ENCODE measurements at regions not wholly inside any gene's neighbourhood (a gene's known extent, or its start where the extent isn't known, plus 50 kb on each side); places are given as distances from the start of the nearest gene placed in this dataset.

DNA sequence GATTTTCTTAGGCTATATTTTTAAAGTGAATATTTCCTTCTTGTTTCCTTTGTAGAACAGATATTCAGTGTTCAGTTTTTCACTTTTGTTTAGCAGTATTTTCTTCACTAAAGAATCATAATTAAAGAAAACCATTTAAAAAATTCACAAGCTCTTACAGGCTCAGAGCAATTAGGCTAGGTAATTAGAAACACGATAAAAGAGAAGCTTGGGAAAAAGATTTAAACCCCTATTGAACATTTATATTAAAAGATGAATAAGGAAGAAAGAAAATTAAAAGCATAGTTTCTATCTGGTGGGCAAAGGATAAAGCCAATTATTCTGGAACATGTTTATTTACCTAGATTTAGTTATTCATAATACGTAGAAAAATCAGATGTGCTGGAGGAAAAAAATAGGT, 942.6 kb downstream of the PLA2G4A start:
- no peak overlapping the region for H3K9ac ChIP-seq (ENCODE audit: low read length)
- no peak overlapping the region for H3K4me2 ChIP-seq (ENCODE audit: low read length)

DNA sequence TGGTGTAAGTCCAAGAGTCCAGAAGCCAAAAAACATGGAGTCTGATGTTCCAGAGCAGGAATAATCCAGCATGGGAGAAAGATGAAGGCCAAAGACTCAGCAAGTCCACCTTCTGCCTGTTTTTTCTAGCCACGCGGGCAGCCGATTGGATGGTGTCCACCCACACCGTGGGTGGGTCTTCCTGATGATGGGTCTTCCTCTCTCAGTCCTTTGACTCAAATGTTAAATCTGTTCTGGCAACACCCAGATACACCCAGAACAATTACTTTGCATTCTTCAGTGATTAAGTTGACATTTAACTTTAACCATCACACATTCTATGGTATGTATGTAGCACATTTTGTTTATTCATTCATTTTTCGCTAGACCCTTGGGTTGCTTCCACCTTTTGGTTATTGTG, 944.4 kb downstream of the PLA2G4A start:
- no peaks in the 10 kb centered on the region for H3K9me2 ChIP-seq (ENCODE audit: low read depth, low read length)
- no peak for TF ChIP-seq CTCF (IDR thresholded peaks at IDR 0.05; ENCODE audit: low read length)
- TF ChIP-seq EZH2 (IDR thresholded peaks at IDR 0.05; ENCODE audit: borderline replicate concordance, low read length): no peak
- H3K36me3 ChIP-seq (ENCODE audit: insufficient read depth, low read length): no peaks in the 10 kb centered on the region
- no peaks in the 10 kb centered on the region for H3K79me2 ChIP-seq (ENCODE audit: insufficient read depth, low read length)
- no peaks in the 10 kb centered on the region for H3K27me3 ChIP-seq (ENCODE audit: insufficient read depth, low read length)
- no peak overlapping the region for H3K4me3 ChIP-seq (ENCODE audit: low read depth, low read length, poor library complexity, severe bottlenecking)
- no peaks in the 10 kb centered on the region for H3F3A ChIP-seq (ENCODE audit: insufficient read depth, low read length)
- H3K27ac ChIP-seq (ENCODE audit: low read depth, low read length, poor library complexity, severe bottlenecking): no peak overlapping the region
- H3K4me2 ChIP-seq (ENCODE audit: low read length): no peak overlapping the region
- H3K9ac ChIP-seq (ENCODE audit: low read length): no peak overlapping the region
- H2AFZ ChIP-seq (ENCODE audit: low read length): no peak overlapping the region
- no peaks in the 10 kb centered on the region for H4K20me1 ChIP-seq (ENCODE audit: insufficient read depth, low read length)
- H3K9me3 ChIP-seq (ENCODE audit: low read length): no peaks in the 10 kb centered on the region
- H3K4me1 ChIP-seq (ENCODE audit: insufficient read depth, low read length, severe bottlenecking): no peaks in the 10 kb centered on the region

More for the DNA sequence above, 942.6 kb downstream of the PLA2G4A start:
- Histone ChIP-seq H3K9me2 (ENCODE audit: low read depth, low read length) (no peaks in the 10 kb centered on the region), H3K27ac (ENCODE audit: low read depth, low read length, poor library complexity, severe bottlenecking) (no peak overlapping the region), H3K27me3 (ENCODE audit: insufficient read depth, low read length) (no peaks in the 10 kb centered on the region), H3K9me3 (ENCODE audit: low read length) (no peaks in the 10 kb centered on the region), H3F3A (ENCODE audit: insufficient read depth, low read length) (no peaks in the 10 kb centered on the region), H3K4me3 (ENCODE audit: low read depth, low read length, poor library complexity, severe bottlenecking) (no peak overlapping the region), H3K36me3 (ENCODE audit: insufficient read depth, low read length) (no peaks in the 10 kb centered on the region), H3K79me2 (ENCODE audit: insufficient read depth, low read length) (no peaks in the 10 kb centered on the region), H4K20me1 (ENCODE audit: insufficient read depth, low read length) (no peaks in the 10 kb centered on the region), H3K4me1 (ENCODE audit: insufficient read depth, low read length, severe bottlenecking) (no peaks in the 10 kb centered on the region), H2AFZ (ENCODE audit: low read length) (no peak overlapping the region)
- no peak for TF ChIP-seq CTCF (IDR thresholded peaks at IDR 0.05; ENCODE audit: low read length)

- Histone ChIP-seq H3K9me3 (ENCODE audit: low read length) (no peaks in the 10 kb centered on the region), H3K4me3 (ENCODE audit: low read depth, low read length, poor library complexity, severe bottlenecking) (no peak overlapping the region), H4K20me1 (ENCODE audit: insufficient read depth, low read length) (no peaks in the 10 kb centered on the region), H3K79me2 (ENCODE audit: insufficient read depth, low read length) (no peaks in the 10 kb centered on the region), H3K9me2 (ENCODE audit: low read depth, low read length) (no peaks in the 10 kb centered on the region), H3K4me2 (ENCODE audit: low read length) (no peak overlapping the region), H3K36me3 (ENCODE audit: insufficient read depth, low read length) (no peaks in the 10 kb centered on the region), H3K27me3 (ENCODE audit: insufficient read depth, low read length) (no peaks in the 10 kb centered on the region), H3K27ac (ENCODE audit: low read depth, low read length, poor library complexity, severe bottlenecking) (no peak overlapping the region), H3F3A (ENCODE audit: insufficient read depth, low read length) (no peaks in the 10 kb centered on the region), H3K9ac (ENCODE audit: low read length) (no peak overlapping the region), H3K4me1 (ENCODE audit: insufficient read depth, low read length, severe bottlenecking) (no peaks in the 10 kb centered on the region), H2AFZ (ENCODE audit: low read length) (no peak overlapping the region)
- no peak for TF ChIP-seq EZH2 (IDR thresholded peaks at IDR 0.05; ENCODE audit: borderline replicate concordance, low read length)
These were observed 959.0 kb downstream of the PLA2G4A start for GRCh38 chr1:187787736-187788135.

GRCh38 chr1:187788718-187789117, 960.0 kb downstream of the PLA2G4A start:
- Histone ChIP-seq H3K79me2 (ENCODE audit: insufficient read depth, low read length) (no peaks in the 10 kb centered on the region), H3K27ac (ENCODE audit: low read depth, low read length, poor library complexity, severe bottlenecking) (no peak overlapping the region), H3K36me3 (ENCODE audit: insufficient read depth, low read length) (no peaks in the 10 kb centered on the region), H3K27me3 (ENCODE audit: insufficient read depth, low read length) (no peaks in the 10 kb centered on the region), H2AFZ (ENCODE audit: low read length) (no peak overlapping the region), H3K4me1 (ENCODE audit: insufficient read depth, low read length, severe bottlenecking) (no peaks in the 10 kb centered on the region), H3K4me2 (ENCODE audit: low read length) (no peak overlapping the region), H3K4me3 (ENCODE audit: low read depth, low read length, poor library complexity, severe bottlenecking) (no peak overlapping the region), H3K9me2 (ENCODE audit: low read depth, low read length) (no peaks in the 10 kb centered on the region), H3K9me3 (ENCODE audit: low read length) (no peaks in the 10 kb centered on the region), H3F3A (ENCODE audit: insufficient read depth, low read length) (no peaks in the 10 kb centered on the region), H3K9ac (ENCODE audit: low read length) (no peak overlapping the region), H4K20me1 (ENCODE audit: insufficient read depth, low read length) (no peaks in the 10 kb centered on the region)
- TF ChIP-seq EZH2 (IDR thresholded peaks at IDR 0.05; ENCODE audit: borderline replicate concordance, low read length) (no peak), CTCF (IDR thresholded peaks at IDR 0.05; ENCODE audit: low read length) (no peak)
